A673 (cell line): ENCODE measurements at regions not wholly inside any gene's neighbourhood (a gene's known extent, or its start where the extent isn't known, plus 50 kb on each side); places are given as distances from the start of the nearest gene placed in this dataset.

Experiments used
- BruUV-seq: library from RNA; stranded (reverse); fragments of 400-500 nt; replicated peaks from 2 replicates; lab custom pipeline; 2021; lab: Mats Ljungman, UMichigan
- CTCF ChIA-PET: fragments of 300-600 bp; sonication (Branson Sonifier 250); formaldehyde crosslinking; loops from one replicate; lab custom pipeline; 2022; ENCODE audit warnings: antibody characterized with exemption; lab: Charles Lee
- POLR2A ChIA-PET: fragments of 300-600 bp; sonication (Branson Sonifier 250); formaldehyde crosslinking; loops from one replicate; lab custom pipeline; 2022; ENCODE audit warnings: antibody characterized with exemption; ENCODE audit not compliant: low non-redundant PET; lab: Charles Lee
- DNase-seq: peaks from one replicate; pipeline ENCODE4 v3.0.0-alpha.2; 2015; ENCODE audit warnings: low spot score
- H3K27ac ChIP-seq: fragments of 200-600 bp; sonication (generic); 2 replicates; pipeline ENCODE4 v1.5.1; 2016; ENCODE audit warnings: mixed run types, low read depth, mild to moderate bottlenecking, mixed read lengths, antibody characterized with exemption, low read length; ENCODE audit not compliant: poor library complexity, severe bottlenecking
- H3K27me3 ChIP-seq: fragments of 200-600 bp; sonication (generic); replicated peaks from 2 replicates; pipeline ENCODE4 v1.6.1; 2017; ENCODE audit warnings: mixed run types, low read depth, mild to moderate bottlenecking, mixed read lengths, antibody characterized with exemption, low read length; ENCODE audit not compliant: insufficient read depth, poor library complexity
- H3K36me3 ChIP-seq: fragments of 200-600 bp; sonication (generic); 2 replicates; pipeline ENCODE4 v1.6.1; 2016; ENCODE audit warnings: mixed run types, mild to moderate bottlenecking, mixed read lengths, antibody characterized with exemption, low read length; ENCODE audit not compliant: insufficient read depth, poor library complexity, severe bottlenecking
- H3K4me1 ChIP-seq: fragments of 200-600 bp; sonication (generic); 2 replicates; pipeline ENCODE4 v1.6.1; 2017; ENCODE audit warnings: mixed run types, mild to moderate bottlenecking, mixed read lengths, antibody characterized with exemption, low read length; ENCODE audit not compliant: insufficient read depth, poor library complexity, severe bottlenecking
- H3K4me3 ChIP-seq: fragments of 200-600 bp; sonication (generic); 2 replicates; pipeline ENCODE4 v1.5.1; 2016; ENCODE audit warnings: low read depth, mixed run types, mild to moderate bottlenecking, mixed read lengths, low read length; ENCODE audit not compliant: poor library complexity, severe bottlenecking
- H3K9me3 ChIP-seq: fragments of 200-600 bp; sonication (generic); 2 replicates; pipeline ENCODE4 v1.6.1; 2016; ENCODE audit warnings: mixed run types, low read depth, mild to moderate bottlenecking, mixed read lengths, antibody characterized with exemption, low read length; ENCODE audit not compliant: poor library complexity, severe bottlenecking
- EZH2 ChIP-seq: fragments of 200-600 bp; sonication (generic); IDR thresholded peaks from 2 replicates; pipeline ENCODE4 v1.6.1; 2017; ENCODE audit warnings: borderline replicate concordance, low read depth, mild to moderate bottlenecking, mixed read lengths, antibody characterized with exemption, low read length; ENCODE audit not compliant: poor library complexity, severe bottlenecking
- intact Hi-C: fragments of 100-400 bp; cut with micrococcal nuclease; formaldehyde crosslinking; loops from one replicate; pipeline ENCODE4 v1.10.0; 2022; ENCODE audit not compliant: unreplicated experiment
- TF ChIP-seq, protein P1 (sequence below): fragments of 300-800, 200-600 bp; sonication (generic); conservative IDR thresholded peaks from 2 replicates; pipeline ENCODE4 v1.5.1; 2017; ENCODE audit warnings: low read depth, mild to moderate bottlenecking, antibody characterized with exemption, low read length, moderate library complexity, mixed read lengths

DNA sequence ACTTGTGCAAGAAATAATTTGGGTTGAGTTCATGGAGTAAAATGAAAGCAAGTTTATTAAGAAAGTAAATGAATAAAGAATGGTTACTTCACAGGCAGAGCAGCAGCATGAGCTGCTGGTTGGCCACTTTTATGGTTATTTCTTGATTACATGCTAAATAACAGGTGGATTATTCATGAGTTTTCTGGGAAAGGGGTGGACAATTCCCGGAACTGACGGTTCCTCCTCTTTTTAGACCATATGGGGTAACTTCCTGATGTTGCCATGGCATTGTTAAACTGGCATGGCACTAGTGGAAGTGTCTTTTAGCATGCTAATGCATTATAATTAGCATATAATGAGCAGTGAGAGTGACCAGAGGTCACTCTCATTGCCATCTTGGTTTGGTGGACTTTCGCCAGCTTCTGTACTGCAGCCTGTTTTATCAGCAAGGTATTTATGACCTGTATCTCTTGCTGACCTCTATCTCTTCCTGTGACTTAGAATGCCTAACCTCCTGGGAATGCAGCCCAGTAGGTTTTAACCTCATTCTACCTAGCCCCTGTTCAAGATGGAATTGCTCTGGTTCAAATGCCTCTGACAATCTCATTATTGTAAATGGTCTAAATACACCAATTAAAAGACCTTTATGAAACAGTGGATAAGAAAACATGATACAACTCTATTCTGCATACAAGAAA lies 114.1 kb upstream of the FIGN start:
- intact Hi-C loops, result no loop called here
- Histone ChIP-seq H3K4me1 (no peaks in the 10 kb centered on the region), H3K4me3 (no peak overlapping the region), H3K9me3 (no peaks in the 10 kb centered on the region), H3K27me3 (peaks cover 6% of the 10 kb centered on the region), H3K36me3 (no peaks in the 10 kb centered on the region), H3K27ac (no peak overlapping the region)
- TF ChIP-seq, protein P1, sequence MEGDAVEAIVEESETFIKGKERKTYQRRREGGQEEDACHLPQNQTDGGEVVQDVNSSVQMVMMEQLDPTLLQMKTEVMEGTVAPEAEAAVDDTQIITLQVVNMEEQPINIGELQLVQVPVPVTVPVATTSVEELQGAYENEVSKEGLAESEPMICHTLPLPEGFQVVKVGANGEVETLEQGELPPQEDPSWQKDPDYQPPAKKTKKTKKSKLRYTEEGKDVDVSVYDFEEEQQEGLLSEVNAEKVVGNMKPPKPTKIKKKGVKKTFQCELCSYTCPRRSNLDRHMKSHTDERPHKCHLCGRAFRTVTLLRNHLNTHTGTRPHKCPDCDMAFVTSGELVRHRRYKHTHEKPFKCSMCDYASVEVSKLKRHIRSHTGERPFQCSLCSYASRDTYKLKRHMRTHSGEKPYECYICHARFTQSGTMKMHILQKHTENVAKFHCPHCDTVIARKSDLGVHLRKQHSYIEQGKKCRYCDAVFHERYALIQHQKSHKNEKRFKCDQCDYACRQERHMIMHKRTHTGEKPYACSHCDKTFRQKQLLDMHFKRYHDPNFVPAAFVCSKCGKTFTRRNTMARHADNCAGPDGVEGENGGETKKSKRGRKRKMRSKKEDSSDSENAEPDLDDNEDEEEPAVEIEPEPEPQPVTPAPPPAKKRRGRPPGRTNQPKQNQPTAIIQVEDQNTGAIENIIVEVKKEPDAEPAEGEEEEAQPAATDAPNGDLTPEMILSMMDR, result no peak
- no peak for TF ChIP-seq EZH2
- POLR2A ChIA-PET, result no interaction called here
- DNase-seq, result no peak
- CTCF ChIA-PET, result no interaction called here
- no TSS peak for BruUV-seq

DNA sequence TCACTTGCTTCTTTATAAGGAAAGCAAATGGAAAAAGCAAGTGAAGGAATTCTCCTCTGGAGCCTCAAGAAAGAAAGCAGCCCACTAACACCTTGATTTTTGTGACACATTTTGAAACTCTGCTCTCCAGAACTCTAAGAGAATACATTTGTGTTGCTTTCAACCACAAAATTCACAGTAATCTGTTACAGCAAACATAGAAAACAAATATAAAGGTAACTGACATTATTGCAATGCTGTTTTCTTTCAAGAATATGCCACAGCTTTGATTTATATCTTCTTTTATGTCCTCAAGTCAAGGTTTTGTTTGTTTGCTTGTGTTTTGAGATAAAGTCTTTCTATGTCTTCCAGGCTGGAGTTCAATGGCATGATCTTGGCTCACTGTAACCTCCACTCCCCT lies 103.1 kb upstream of the FIGN start:
- Histone ChIP-seq H3K4me1 (no peaks in the 10 kb centered on the region), H3K27me3 (no peaks in the 10 kb centered on the region), H3K27ac (no peak overlapping the region), H3K9me3 (no peaks in the 10 kb centered on the region), H3K4me3 (no peak overlapping the region), H3K36me3 (no peaks in the 10 kb centered on the region)
- no TSS peak for BruUV-seq
- POLR2A ChIA-PET, result no interaction called here
- DNase-seq, result no peak
- intact Hi-C loops, result no loop called here
- CTCF ChIA-PET, result no interaction called here
- TF ChIP-seq, protein P1, result no peak
- TF ChIP-seq EZH2, result no peak

DNA sequence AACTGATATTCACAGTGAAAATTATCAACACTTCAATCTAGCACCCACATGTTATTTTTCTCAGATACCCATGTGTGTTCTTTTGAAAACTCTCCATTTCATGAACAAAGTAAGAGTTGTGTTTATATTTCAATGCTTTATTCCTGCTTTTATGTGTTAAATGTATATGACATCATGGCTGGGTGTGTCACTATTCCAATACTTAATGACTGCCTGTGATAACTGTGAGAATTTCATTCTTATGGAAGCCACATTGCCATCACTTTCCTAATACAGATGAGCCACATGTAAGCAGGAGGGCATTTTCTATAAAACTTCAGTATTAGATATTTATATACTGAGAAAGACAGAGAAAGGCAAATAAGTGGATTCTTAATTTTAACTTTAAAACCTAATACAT lies 100.4 kb upstream of the FIGN start:
- CTCF ChIA-PET, result no interaction called here
- intact Hi-C loops, result no loop called here
- H3K27me3 ChIP-seq, result no peaks in the 10 kb centered on the region
- TF ChIP-seq EZH2, result no peak
- TF ChIP-seq, protein P1, result no peak
- BruUV-seq, result no TSS peak
- POLR2A ChIA-PET, result no interaction called here
- H3K4me3 ChIP-seq, result no peak overlapping the region
- H3K4me1 ChIP-seq, result no peaks in the 10 kb centered on the region
- H3K9me3 ChIP-seq, result no peaks in the 10 kb centered on the region
- DNase-seq, result no peak
- H3K27ac ChIP-seq, result no peak overlapping the region
- no peaks in the 10 kb centered on the region for H3K36me3 ChIP-seq
